GM19463 (cell line): ENCODE measurements at regions not wholly inside any gene's neighbourhood (a gene's known extent, or its start where the extent isn't known, plus 50 kb on each side); places are given as distances from the start of the nearest gene placed in this dataset.

ENCODE experiments used
- ATAC-seq: cut with Tn5 transposase; IDR thresholded peaks from one replicate; pipeline ENCODE4 v1.9.1; 2021; ENCODE audit warnings: mild to moderate bottlenecking, moderate library complexity; ENCODE audit not compliant: unreplicated experiment

- ATAC-seq, result no peak
These were observed 105.3 kb upstream of the HSD17B12 start for GRCh38 chr11:43574949-43575912.

- no peak for ATAC-seq
These were observed 104.6 kb upstream of the HSD17B12 start for GRCh38 chr11:43575913-43576310.

GRCh38 chr11:43576320-43576802 is 104.2 kb upstream of the HSD17B12 start:
- no peak for ATAC-seq

- ATAC-seq, result no peak
These were observed 103.6 kb upstream of the HSD17B12 start for GRCh38 chr11:43576803-43577521.

- no peak for ATAC-seq
These were observed 102.8 kb upstream of the HSD17B12 start for GRCh38 chr11:43577566-43578264.

- ATAC-seq, result no peak
These were observed 102.0 kb upstream of the HSD17B12 start for GRCh38 chr11:43578346-43579170.

- no peak for ATAC-seq
These were observed 101.2 kb upstream of the HSD17B12 start for GRCh38 chr11:43579171-43579918.

GRCh38 chr11:43579919-43580276 is 100.6 kb upstream of the HSD17B12 start:
- ATAC-seq, result no peak

GRCh38 chr11:43580735-43581369 is 99.7 kb upstream of the HSD17B12 start:
- no peak for ATAC-seq

GRCh38 chr11:43581370-43582023 is 99.0 kb upstream of the HSD17B12 start:
- no peak for ATAC-seq

- ATAC-seq, result no peak
These were observed 98.3 kb upstream of the HSD17B12 start for GRCh38 chr11:43582024-43582862.

- no peak for ATAC-seq
These were observed 97.6 kb upstream of the HSD17B12 start for GRCh38 chr11:43582863-43583462.

- ATAC-seq, result no peak
These were observed 97.0 kb upstream of the HSD17B12 start for GRCh38 chr11:43583548-43583947.

- ATAC-seq, result no peak
These were observed 94.5 kb upstream of the HSD17B12 start for GRCh38 chr11:43585877-43586608.

GRCh38 chr11:43589601-43590250 is 90.8 kb upstream of the HSD17B12 start:
- ATAC-seq, result no peak

- no peak for ATAC-seq
These were observed 79.0 kb upstream of the HSD17B12 start for GRCh38 chr11:43601511-43601910.
